ENCODE measurements at regions not wholly inside any gene's neighbourhood (a gene's known extent, or its start where the extent isn't known, plus 50 kb on each side); places are given as distances from the start of the nearest gene placed in this dataset.

GRCh38 chr7:85341973-85342372, 155.1 kb upstream of the SEMA3D start:
- no peaks in the 10 kb centered on the region for H3K79me2 ChIP-seq (ENCODE audit: control insufficient read depth, insufficient read depth, low read length)
- dilution Hi-C loops (cut with MboI; ENCODE audit: extremely low pct_ligation_motif_present, low sequenced_read_pairs), result no loop called here

GRCh38 chr7:85341121-85341520, 154.3 kb upstream of the SEMA3D start:
- Histone ChIP-seq H3K79me2 (ENCODE audit: control insufficient read depth, insufficient read depth, low read length) (no peaks in the 10 kb centered on the region), H3K27me3 (ENCODE audit: control insufficient read depth, extremely low read depth, insufficient read depth, low read length) (no peaks in the 10 kb centered on the region), H3K9me3 (ENCODE audit: control insufficient read depth, low read depth, low read length) (no peaks in the 10 kb centered on the region), H3K9ac (ENCODE audit: control insufficient read depth, extremely low read depth, insufficient read depth, low read length) (no peak overlapping the region), H4K20me1 (ENCODE audit: control insufficient read depth, extremely low read depth, insufficient read depth, low read length) (no peaks in the 10 kb centered on the region), H3K36me3 (ENCODE audit: control insufficient read depth in 2 of 2, extremely low read depth in 1 of 2, insufficient read depth in 2 of 2, low read length in 2 of 2) (no peaks in the 10 kb centered on the region), H3K4me1 (ENCODE audit: control insufficient read depth, extremely low read depth, insufficient read depth, low read length) (no peaks in the 10 kb centered on the region), H3K4me2 (ENCODE audit: control insufficient read depth, extremely low read depth, insufficient read depth, low read depth, low read length) (no peak overlapping the region), H3K9me1 (ENCODE audit: control insufficient read depth, extremely low read depth, insufficient read depth, low read length) (no peaks in the 10 kb centered on the region), H3K4me3 (ENCODE audit: control insufficient read depth in 2 of 3, extremely low read depth in 1 of 3, insufficient read depth in 2 of 3, low read depth in 1 of 3, low read length in 3 of 3) (no peak overlapping the region), H3K27ac (ENCODE audit: control insufficient read depth, insufficient read depth, low read length) (no peak overlapping the region), H2AFZ (ENCODE audit: control insufficient read depth, low read length) (no peak overlapping the region)
- TF ChIP-seq EZH2 (IDR thresholded peaks at IDR 0.05; ENCODE audit: low read length), result no peak
- no peak for TF ChIP-seq CTCF (optimal IDR thresholded peaks at IDR 0.05 in 1 of 3, IDR thresholded peaks at IDR 0.05 in 1 of 3, conservative IDR thresholded peaks at IDR 0.05 in 1 of 3; ENCODE audit: extremely low read depth in 1 of 3, insufficient read depth in 2 of 3, low read length in 3 of 3)
- dilution Hi-C loops (cut with MboI; ENCODE audit: extremely low pct_ligation_motif_present, low sequenced_read_pairs), result no loop called here
- FAIRE-seq, result no peak
- DNase-seq (ENCODE audit: low read depth, low spot score), result no peak

More at GRCh38 chr7:85341973-85342372, 155.1 kb upstream of the SEMA3D start:
- DNase-seq (ENCODE audit: low read depth, low spot score) (no peak), FAIRE-seq (no peak)
- TF ChIP-seq EZH2 (IDR thresholded peaks at IDR 0.05; ENCODE audit: low read length) (no peak), CTCF (optimal IDR thresholded peaks at IDR 0.05 in 1 of 3, IDR thresholded peaks at IDR 0.05 in 1 of 3, conservative IDR thresholded peaks at IDR 0.05 in 1 of 3; ENCODE audit: extremely low read depth in 1 of 3, insufficient read depth in 2 of 3, low read length in 3 of 3) (no peak)
- Histone ChIP-seq H3K36me3 (ENCODE audit: control insufficient read depth in 2 of 2, extremely low read depth in 1 of 2, insufficient read depth in 2 of 2, low read length in 2 of 2) (no peaks in the 10 kb centered on the region), H4K20me1 (ENCODE audit: control insufficient read depth, extremely low read depth, insufficient read depth, low read length) (no peaks in the 10 kb centered on the region), H2AFZ (ENCODE audit: control insufficient read depth, low read length) (no peak overlapping the region), H3K4me2 (ENCODE audit: control insufficient read depth, extremely low read depth, insufficient read depth, low read depth, low read length) (no peak overlapping the region), H3K27me3 (ENCODE audit: control insufficient read depth, extremely low read depth, insufficient read depth, low read length) (no peaks in the 10 kb centered on the region), H3K9ac (ENCODE audit: control insufficient read depth, extremely low read depth, insufficient read depth, low read length) (no peak overlapping the region), H3K4me3 (ENCODE audit: control insufficient read depth in 2 of 3, extremely low read depth in 1 of 3, insufficient read depth in 2 of 3, low read depth in 1 of 3, low read length in 3 of 3) (no peak overlapping the region), H3K9me1 (ENCODE audit: control insufficient read depth, extremely low read depth, insufficient read depth, low read length) (no peaks in the 10 kb centered on the region), H3K9me3 (ENCODE audit: control insufficient read depth, low read depth, low read length) (no peaks in the 10 kb centered on the region), H3K27ac (ENCODE audit: control insufficient read depth, insufficient read depth, low read length) (no peak overlapping the region), H3K4me1 (ENCODE audit: control insufficient read depth, extremely low read depth, insufficient read depth, low read length) (no peaks in the 10 kb centered on the region)

Measured in keratinocyte (primary cell).